ENCODE measurements at regions not wholly inside any gene's neighbourhood (a gene's known extent, or its start where the extent isn't known, plus 50 kb on each side); places are given as distances from the start of the nearest gene placed in this dataset.

GRCh38 chr3:197352382-197352781 is 54.0 kb upstream of the DLG1 start:
- no peak for DNase-seq (ENCODE audit: low spot score)

DNA sequence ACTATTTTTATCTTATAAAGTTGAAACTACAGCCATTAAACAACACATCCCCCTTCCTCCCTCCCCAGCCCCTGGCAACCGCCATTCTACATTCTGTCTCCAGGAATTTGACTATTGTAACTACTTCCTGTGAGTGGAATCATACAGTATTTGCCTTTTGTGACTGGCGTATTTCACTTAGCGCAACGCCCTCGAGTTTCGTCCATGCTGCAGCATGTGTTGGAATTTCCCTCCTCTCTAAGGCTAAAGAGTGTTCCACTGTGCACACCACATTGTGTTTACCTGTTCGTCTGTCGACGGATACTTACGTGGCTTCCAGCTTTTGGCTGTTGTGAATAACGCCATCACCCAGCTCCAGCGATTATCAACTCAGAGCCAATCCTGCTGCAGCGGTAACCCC is 52.0 kb upstream of the DLG1 start:
- DNase-seq (ENCODE audit: low spot score), result no peak

GRCh38 chr3:197349368-197349767 is 51.0 kb upstream of the DLG1 start:
- no peak for DNase-seq (ENCODE audit: low spot score)
